Prostate gland (tissue), 2 donors: ENCODE measurements at regions not wholly inside any gene's neighbourhood (a gene's known extent, or its start where the extent isn't known, plus 50 kb on each side); places are given as distances from the start of the nearest gene placed in this dataset.

ENCODE experiments used
- POLR2A ChIP-seq: fragments of 450-650 bp; IDR thresholded peaks from one replicate; pipeline ENCODE4 v1.6.1; 2016; ENCODE audit warnings: antibody characterized with exemption, mild to moderate bottlenecking
- POLR2AphosphoS5 ChIP-seq: sonication (generic); formaldehyde crosslinking; IDR thresholded peaks from one replicate; pipeline ENCODE4 v1.6.1; 2017; ENCODE audit warnings: antibody characterized with exemption
- TF ChIP-seq, protein P1 (sequence below), 4 experiments: fragments of 200-600 bp in 2 of 4; fragments of 450-650 bp in 2 of 4; sonication (generic) in 2 of 4; IDR thresholded peaks; 1 replicate in 3 of 4; 2 replicates in 1 of 4; pipeline ENCODE4 v1.5.1; 2016 to 2019; ENCODE audit warnings: antibody characterized with exemption in 4 of 4, mild to moderate bottlenecking in 2 of 4, moderate library complexity in 2 of 4

DNA sequence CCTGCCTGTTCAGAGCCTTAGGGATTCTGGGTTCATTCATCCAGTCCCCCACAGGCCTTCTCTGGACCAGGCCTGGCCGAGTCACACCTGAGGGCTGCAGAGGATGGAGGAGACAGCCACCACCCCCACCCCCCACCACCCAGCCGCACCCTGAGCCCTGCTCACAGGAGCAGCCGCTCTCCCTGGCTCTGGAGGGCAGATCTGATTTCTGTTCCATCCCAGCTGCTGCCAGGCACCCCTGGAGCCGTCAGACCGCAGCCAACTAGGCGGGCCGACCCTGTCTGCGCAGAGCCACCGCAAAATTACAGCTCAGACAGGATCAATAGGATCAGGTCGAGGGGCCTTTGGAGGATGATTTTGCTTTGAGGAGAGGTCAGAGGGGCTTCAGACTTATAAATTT lies 154.6 kb upstream of the MYL2 start:
- TF ChIP-seq, protein P1, sequence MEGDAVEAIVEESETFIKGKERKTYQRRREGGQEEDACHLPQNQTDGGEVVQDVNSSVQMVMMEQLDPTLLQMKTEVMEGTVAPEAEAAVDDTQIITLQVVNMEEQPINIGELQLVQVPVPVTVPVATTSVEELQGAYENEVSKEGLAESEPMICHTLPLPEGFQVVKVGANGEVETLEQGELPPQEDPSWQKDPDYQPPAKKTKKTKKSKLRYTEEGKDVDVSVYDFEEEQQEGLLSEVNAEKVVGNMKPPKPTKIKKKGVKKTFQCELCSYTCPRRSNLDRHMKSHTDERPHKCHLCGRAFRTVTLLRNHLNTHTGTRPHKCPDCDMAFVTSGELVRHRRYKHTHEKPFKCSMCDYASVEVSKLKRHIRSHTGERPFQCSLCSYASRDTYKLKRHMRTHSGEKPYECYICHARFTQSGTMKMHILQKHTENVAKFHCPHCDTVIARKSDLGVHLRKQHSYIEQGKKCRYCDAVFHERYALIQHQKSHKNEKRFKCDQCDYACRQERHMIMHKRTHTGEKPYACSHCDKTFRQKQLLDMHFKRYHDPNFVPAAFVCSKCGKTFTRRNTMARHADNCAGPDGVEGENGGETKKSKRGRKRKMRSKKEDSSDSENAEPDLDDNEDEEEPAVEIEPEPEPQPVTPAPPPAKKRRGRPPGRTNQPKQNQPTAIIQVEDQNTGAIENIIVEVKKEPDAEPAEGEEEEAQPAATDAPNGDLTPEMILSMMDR (IDR thresholded peaks at IDR 0.05), result no peak
- TF ChIP-seq POLR2A (no peak), POLR2AphosphoS5 (no peak)
